ENCODE measurements at regions not wholly inside any gene's neighbourhood (a gene's known extent, or its start where the extent isn't known, plus 50 kb on each side); places are given as distances from the start of the nearest gene placed in this dataset.

DNA sequence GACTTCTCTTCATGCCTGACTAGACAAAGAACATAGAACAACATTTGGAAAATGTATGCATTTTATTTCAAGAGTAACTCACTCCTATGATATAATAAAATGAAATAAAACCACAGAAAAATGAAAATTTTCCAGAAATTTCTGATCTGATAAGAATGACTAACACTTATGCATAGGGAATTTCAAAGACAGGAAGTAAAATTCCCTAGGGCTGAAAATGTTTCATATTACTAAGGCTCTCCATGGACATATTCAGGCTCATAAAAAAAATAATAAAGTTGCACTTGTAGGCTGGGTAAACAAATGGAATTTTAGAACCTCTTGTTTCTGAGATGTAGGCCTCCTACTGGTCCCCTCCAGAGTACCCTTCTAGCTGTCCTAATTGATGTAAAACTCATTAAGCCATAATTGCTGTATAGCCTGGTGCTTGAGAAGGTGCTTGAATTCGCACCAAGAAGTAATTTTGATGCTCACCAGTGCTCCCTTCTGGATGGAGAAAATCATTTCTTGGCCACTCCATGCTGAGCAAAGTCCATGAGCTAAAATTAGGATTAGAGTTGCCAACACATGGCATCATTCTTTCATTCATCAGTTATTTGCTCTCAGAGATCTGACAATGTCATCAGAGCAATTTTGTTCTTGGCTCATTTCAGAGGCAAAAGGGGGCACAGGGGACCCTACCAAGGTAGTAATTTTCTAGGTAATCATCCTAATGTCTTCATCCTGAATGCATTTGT, 641.0 kb upstream of the CAMK1G start:
- ChIA-PET POLR2A (no interaction called here), CTCF (no interaction called here)
- Histone ChIP-seq H3K4me1 (ENCODE audit: control insufficient read depth, insufficient read depth, low read length) (no peaks in the 10 kb centered on the region), H3K27me3 (ENCODE audit: control insufficient read depth, insufficient read depth, low read length) (no peaks in the 10 kb centered on the region), H3K4me3 (ENCODE audit: low read depth in 2 of 2, low read length in 2 of 2) (no peak overlapping the region), H3K27ac (ENCODE audit: low read length) (no peak overlapping the region), H3K36me3 (ENCODE audit: control insufficient read depth, insufficient read depth, low read length) (no peaks in the 10 kb centered on the region), H3K9me3 (ENCODE audit: control insufficient read depth, insufficient read depth, low read depth, low read length) (no peaks in the 10 kb centered on the region)
- no TSS peak for BruUV-seq (replicated peaks)
- in situ Hi-C loops (cut with HindIII; ENCODE audit: low pct_unique_long_range_greater_than_20kb, low sequenced_read_pairs) (no loop called here), intact Hi-C loops (cut with micrococcal nuclease; ENCODE audit: unreplicated experiment) (no loop called here)
- no peak for ATAC-seq
- no peak for TF ChIP-seq CTCF (IDR thresholded peaks at IDR 0.05)
- no peak for TF ChIP-seq TCF7L2 (IDR thresholded peaks at IDR 0.05; ENCODE audit: low read depth, low read length)
- no peak for TF ChIP-seq POLR2AphosphoS5 (IDR thresholded peaks at IDR 0.05; ENCODE audit: low read depth, low read length)
- TF ChIP-seq SIN3A (IDR thresholded peaks at IDR 0.05; ENCODE audit: borderline replicate concordance, insufficient read depth, low read depth, low read length): no peak
- no peak for TF ChIP-seq REST (IDR thresholded peaks at IDR 0.05; ENCODE audit: insufficient read depth in 1 of 2, low read depth in 2 of 2, low read length in 1 of 2)
- no peak for DNase-seq (ENCODE audit: low read depth, low spot score)

DNA sequence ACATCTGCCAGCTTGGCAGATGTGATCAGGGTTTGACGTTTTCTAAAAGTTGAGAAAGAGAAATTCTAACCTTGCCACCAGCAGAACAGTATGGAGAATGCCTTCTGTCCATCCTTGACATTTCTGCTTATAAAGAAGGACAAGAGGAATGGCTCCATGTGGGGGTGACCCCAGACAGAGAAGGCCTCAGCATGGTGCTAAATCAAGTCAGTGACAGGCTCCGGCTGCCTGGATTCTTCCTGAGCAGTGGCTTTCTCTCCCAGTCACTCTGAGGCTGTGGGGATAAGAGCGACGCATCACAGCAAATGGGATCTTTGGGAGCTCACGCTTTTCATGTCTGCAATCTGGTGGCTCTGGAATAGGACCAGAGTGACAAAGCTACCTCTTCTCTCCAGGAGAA, 640.2 kb upstream of the CAMK1G start:
- CTCF ChIA-PET: no interaction called here
- Histone ChIP-seq H3K27me3 (ENCODE audit: control insufficient read depth, insufficient read depth, low read length) (no peaks in the 10 kb centered on the region), H3K4me3 (ENCODE audit: low read depth in 2 of 2, low read length in 2 of 2) (no peak overlapping the region), H3K4me1 (ENCODE audit: control insufficient read depth, insufficient read depth, low read length) (no peaks in the 10 kb centered on the region), H3K27ac (ENCODE audit: low read length) (no peak overlapping the region), H3K36me3 (ENCODE audit: control insufficient read depth, insufficient read depth, low read length) (no peaks in the 10 kb centered on the region), H3K9me3 (ENCODE audit: control insufficient read depth, insufficient read depth, low read depth, low read length) (no peaks in the 10 kb centered on the region)
- no peak for DNase-seq (ENCODE audit: low read depth, low spot score)
- no peak for TF ChIP-seq REST (IDR thresholded peaks at IDR 0.05; ENCODE audit: insufficient read depth in 1 of 2, low read depth in 2 of 2, low read length in 1 of 2)
- no peak for TF ChIP-seq TCF7L2 (IDR thresholded peaks at IDR 0.05; ENCODE audit: low read depth, low read length)
- TF ChIP-seq POLR2AphosphoS5 (IDR thresholded peaks at IDR 0.05; ENCODE audit: low read depth, low read length): no peak
- TF ChIP-seq CTCF (IDR thresholded peaks at IDR 0.05): no peak
- no peak for TF ChIP-seq SIN3A (IDR thresholded peaks at IDR 0.05; ENCODE audit: borderline replicate concordance, insufficient read depth, low read depth, low read length)
- intact Hi-C loops (cut with micrococcal nuclease; ENCODE audit: unreplicated experiment): no loop called here
- no TSS peak for BruUV-seq (replicated peaks)
- in situ Hi-C loops (cut with HindIII; ENCODE audit: low pct_unique_long_range_greater_than_20kb, low sequenced_read_pairs): no loop called here
- ATAC-seq: no peak
- POLR2A ChIA-PET: no interaction called here
